Muscle of back (tissue), 3 donors: ENCODE measurements at regions not wholly inside any gene's neighbourhood (a gene's known extent, or its start where the extent isn't known, plus 50 kb on each side); places are given as distances from the start of the nearest gene placed in this dataset.

ENCODE experiments used
- DNase-seq, 3 donors: peaks; one replicate each; pipeline versions ENCODE4 v3.0.0 to v3.0.0-alpha.2; 2013

DNA sequence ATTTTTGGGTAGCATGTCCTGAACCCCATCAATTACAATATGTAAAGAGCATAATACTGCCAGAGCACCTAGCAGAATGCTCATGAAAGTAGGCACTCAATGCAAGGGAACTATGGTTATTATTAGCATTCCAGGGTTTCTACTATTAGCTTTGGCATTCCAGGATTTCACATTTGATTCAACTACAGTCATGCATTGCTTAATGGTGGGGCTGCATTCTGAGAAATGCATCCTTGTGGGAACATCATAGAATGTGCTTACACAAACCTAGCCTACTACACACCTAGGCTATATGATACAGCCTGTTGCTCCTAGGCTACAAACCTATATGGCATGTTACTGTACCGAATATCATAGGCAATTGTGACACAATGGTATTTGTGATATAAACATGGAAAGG is 247.8 kb downstream of the CD83 start:
- peak in 1 of 3 donors; percentile 11 for DNase-seq

DNA sequence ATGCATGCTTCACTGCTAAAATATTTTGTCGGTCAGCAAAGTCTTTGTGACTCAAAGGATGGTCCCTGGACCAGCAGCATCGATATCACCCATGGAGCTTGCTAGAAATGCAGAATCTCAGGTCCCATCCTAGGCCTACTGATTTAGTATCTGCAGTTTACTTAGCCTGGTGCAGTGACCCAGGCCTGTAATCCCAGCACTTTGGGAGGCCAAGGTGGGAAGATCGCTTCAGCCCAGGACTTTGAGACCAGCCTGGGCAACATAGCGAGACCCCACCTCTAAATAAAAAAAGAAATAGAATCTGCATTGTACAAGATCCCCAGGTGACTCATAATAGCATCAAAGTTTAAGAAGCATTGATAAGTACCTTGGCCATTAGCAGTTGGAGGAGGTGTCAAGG is 248.7 kb downstream of the CD83 start:
- no peak for DNase-seq

GRCh38 chr6:14366872-14367271 is 249.3 kb downstream of the CD83 start:
- DNase-seq, result no peak

DNA sequence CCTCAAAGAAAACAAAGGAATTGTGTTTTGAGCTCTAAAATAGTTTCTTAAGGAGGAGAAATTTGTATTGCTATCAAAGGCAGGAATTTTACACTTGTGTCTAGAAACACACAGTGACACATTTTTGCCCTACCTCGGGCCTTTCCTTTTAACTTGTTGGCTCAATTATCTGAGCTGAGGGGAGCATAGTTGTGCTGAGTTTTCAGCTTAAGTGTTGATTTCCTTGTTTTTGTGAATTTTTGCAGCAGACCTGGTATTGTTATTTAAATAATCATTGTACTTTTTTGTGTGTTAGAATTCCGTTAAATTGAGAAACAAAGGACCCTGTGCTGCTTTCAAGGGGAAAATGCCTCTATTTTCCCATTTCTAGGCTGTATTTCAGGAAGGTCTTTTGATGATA is 249.7 kb downstream of the CD83 start:
- DNase-seq, result no peak

DNA sequence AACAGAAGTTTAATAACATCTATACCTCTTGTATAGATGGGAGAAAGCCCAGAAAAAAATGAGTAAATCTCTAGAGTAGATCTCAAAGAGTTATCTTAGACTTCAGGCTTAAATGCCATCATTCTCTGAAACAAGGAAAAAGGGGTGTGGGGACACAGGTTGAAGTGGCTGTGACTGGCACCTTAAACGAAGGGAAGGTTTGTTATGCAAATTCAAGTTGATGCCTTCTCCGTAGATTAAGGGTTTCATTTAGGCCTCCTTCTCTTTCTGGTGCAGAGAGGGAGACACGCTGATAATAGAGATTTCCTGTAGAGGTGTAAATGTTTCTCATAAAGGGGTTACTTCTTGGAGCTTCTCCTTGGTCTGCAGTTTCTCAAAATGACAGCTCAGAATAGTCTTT is 252.1 kb downstream of the CD83 start:
- DNase-seq, result no peak

DNA sequence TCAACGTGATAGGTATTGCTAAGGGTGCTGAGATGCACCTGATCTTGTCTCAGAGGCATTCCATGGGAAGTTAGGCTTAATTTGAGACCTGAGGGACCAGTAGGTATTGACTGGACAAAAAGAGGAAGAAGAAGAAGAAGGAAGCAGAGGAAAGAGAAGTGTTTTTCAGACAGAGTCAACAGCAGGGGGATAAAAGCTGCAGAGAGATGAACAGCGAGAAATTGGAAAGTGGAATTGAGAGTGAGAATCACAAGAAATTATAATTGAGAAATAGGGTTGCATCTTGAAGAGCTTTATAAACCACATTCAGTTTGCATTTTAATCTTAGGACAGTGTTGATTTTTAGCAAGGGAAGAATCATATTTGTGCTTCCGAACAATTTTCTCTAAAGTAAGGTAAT is 254.0 kb downstream of the CD83 start:
- no peak for DNase-seq

- DNase-seq, result no peak
Measured at GRCh38 chr6:14372734-14373489, 255.3 kb downstream of the CD83 start.

DNA sequence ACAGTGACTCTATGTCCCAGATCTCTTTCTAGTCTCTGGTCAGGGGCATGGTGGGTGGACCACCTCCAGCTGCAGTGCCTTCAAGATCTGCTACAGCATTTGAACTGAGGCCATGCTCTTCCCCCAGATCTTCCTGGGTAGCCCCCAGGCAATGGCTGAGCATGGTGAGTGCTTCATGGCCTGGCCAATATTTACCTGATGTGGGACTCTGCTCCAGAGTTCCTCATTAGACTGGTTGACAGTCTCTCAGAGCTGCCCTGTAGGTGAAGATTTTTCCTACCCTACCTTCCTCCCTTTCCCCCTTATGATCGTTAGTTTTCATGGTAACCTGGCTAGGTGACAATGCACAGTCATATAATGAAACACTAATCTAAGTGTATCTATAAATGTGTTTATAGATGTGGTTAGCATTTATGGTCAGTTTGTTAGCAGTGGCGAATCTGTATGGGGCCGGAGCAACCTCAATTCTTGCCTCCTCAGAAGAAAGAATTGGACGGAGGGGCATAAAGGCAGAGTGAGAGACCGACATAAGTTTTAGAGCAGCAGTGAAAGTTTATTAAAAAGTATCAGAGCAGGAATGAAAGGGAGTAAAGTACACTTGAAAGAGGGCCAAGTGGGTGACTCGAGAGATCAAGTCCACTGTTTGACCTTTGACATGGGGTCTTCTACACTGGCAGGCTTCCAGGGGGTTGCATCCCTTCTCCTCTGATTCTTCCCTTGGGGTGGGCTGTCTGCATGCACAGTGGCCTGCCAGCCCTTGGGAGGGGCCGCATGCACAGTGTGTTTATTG is 256.3 kb downstream of the CD83 start:
- DNase-seq, result no peak

GRCh38 chr6:14375930-14376329 is 258.4 kb downstream of the CD83 start:
- no peak for DNase-seq

DNA sequence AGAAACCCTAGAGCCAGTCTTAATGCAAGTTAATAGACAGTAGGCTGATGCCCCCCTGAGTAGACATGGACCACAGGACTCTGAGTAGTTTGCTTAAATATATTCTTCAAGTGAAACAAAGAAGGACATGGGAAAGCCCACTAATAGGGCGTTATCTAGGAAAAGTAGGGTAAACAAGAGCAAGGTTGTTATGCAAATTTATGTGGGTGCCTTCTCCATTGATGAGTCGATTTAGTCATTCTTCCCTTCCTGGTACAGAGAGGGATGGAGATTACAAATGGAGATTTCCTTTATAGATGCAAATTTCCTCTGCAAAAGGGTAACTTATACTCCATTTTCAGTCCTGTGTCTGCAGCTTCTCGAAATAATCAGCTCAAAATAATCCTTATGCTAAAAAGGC is 262.0 kb downstream of the CD83 start:
- no peak for DNase-seq

GRCh38 chr6:14380086-14380820 is 262.7 kb downstream of the CD83 start:
- no peak for DNase-seq

GRCh38 chr6:14380901-14381828 is 263.6 kb downstream of the CD83 start:
- no peak for DNase-seq

GRCh38 chr6:14381829-14382677 is 264.5 kb downstream of the CD83 start:
- no peak for DNase-seq

DNA sequence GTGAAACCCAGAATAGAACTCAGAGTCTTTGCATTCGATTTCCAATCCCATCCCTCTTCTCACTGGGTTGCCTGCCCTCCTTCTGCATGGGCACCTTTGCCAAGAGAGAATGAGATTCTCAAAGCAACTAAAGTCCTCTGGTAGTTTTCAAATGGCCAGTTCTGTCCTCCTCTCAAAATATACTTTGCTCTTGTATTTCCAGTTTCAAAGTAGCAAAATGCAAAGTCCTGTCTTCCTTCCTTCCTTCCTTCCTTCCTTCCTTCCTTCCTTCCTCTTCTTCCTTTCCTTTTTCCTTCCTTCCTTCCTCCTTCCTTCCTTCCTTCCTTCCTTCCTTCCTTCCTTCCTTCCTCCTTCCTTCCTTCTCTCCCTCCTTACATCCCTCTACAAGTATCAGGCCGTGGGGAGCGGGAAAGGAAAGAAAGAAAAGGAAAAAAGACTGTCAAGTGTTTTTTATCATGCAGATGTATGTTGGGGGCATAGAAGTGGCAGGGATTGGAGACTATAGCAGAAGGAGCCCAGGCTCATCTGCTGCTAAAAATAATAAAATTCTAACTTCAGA is 265.2 kb downstream of the CD83 start:
- no peak for DNase-seq

- no peak for DNase-seq
Measured at GRCh38 chr6:14383393-14384174, 266.0 kb downstream of the CD83 start.

GRCh38 chr6:14384175-14384949 is 266.8 kb downstream of the CD83 start:
- DNase-seq, result no peak

- no peak for DNase-seq
Measured at GRCh38 chr6:14386263-14386662, 268.7 kb downstream of the CD83 start.

DNA sequence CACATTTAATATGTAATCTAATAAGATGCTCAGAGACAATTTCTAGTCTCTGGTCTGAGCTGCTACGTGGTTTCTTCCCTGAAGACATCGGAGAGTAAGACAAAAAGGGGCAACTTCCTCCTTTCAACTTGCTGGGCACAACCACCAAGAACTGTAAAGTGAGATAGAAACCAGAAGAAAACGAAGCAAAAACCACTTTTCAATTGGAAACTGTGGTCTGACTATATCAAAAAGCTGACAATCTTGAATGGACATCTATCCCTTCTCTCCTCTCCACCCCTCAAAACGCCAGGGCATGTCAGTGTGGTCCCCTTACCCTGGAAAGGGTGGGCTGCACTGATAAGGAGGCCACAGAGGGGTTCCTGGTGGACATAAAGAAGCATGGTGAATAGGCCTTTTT is 269.1 kb downstream of the CD83 start:
- no peak for DNase-seq

DNA sequence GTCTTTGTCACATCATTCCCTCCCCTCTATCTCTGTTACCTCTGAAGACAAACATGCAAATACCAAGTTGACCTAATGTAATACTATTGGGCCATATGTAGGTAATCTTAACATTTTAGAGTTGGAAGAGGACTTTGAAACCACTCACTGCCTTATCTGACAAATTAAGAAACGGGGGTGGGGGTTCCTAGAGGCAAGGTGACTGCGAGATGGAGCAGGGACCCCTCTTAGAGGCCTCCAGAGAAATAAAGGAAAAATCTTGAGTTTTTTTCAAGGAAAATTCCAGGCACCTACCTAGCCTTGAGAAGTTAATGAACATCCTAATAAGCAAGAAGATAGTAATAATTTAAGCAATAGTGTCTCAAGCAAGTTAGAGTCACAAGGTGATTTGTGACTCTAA is 270.8 kb downstream of the CD83 start:
- no peak for DNase-seq
